Body of pancreas (tissue), 4 donors: ENCODE measurements at regions not wholly inside any gene's neighbourhood (a gene's known extent, or its start where the extent isn't known, plus 50 kb on each side); places are given as distances from the start of the nearest gene placed in this dataset.
A peak's percentile ranks its signal among the peaks of the same experiment; 100 is the strongest.

ENCODE experiments used
- ATAC-seq: fragments of 150-250 bp; one replicate; pipeline ENCODE4 v1.9.1; 2016
- DNase-seq, 4 donors: peaks; one replicate each; pipeline ENCODE4 v3.0.0-alpha.2; 2019
- H3K27ac ChIP-seq, 4 donors: fragments of 200-600 bp; sonication (generic); 1 replicate in 3 of 4; 2 replicates in 1 of 4; pipeline versions ENCODE4 v1.5.1 to v1.6.1; 2016 to 2019; ENCODE audit warnings: mild to moderate bottlenecking in 1 of 4, mixed read lengths in 1 of 4, moderate library complexity in 1 of 4
- H3K27me3 ChIP-seq, 2 donors: fragments of 200-600 bp; sonication (generic); one replicate each; pipeline ENCODE4 v1.6.0; 2016; ENCODE audit warnings: mild to moderate bottlenecking in 1 of 2
- H3K36me3 ChIP-seq, 2 donors: fragments of 200-600 bp; sonication (generic); replicated peaks in 1 of 2; 2 replicates each; pipeline ENCODE4 v1.5.1; 2016; ENCODE audit warnings: low read depth in 2 of 2; ENCODE audit not compliant: insufficient read depth in 1 of 2
- H3K4me1 ChIP-seq: fragments of 200-600 bp; sonication (generic); one replicate; pipeline ENCODE4 v1.6.0; 2016
- H3K4me3 ChIP-seq, 2 donors: fragments of 200-600 bp; sonication (generic); 1 replicate in 1 of 2; 2 replicates in 1 of 2; pipeline ENCODE4 v1.5.1; 2016 to 2019
- H3K9me3 ChIP-seq, 3 donors: fragments of 200-600 bp; sonication (generic); 1 replicate in 2 of 3; 2 replicates in 1 of 3; pipeline ENCODE4 v1.5.1; 2016
- CTCF ChIP-seq, 7 experiments: fragments of 450-650 bp in 4 of 7; fragments of 200-600 bp in 3 of 7; sonication (generic) in 3 of 7; IDR thresholded peaks; one replicate each; pipeline ENCODE4 v1.5.1; 2016 to 2019; ENCODE audit warnings: antibody characterized with exemption in 7 of 7
- POLR2A ChIP-seq, 3 donors: fragments of 450-650 bp; IDR thresholded peaks; one replicate each; pipeline ENCODE4 v1.6.1; 2016; ENCODE audit warnings: antibody characterized with exemption in 3 of 3, mild to moderate bottlenecking in 2 of 3
- WGBS, 2 donors: methylation state at CpG; one replicate each; pipeline ENCODE4 v1.1.5; 2017; 5-methylcytosine and 5-hydroxymethylcytosine counted together
- intact Hi-C: fragments of 100-400 bp; cut with DNase I; formaldehyde crosslinking; loops from one replicate; pipeline ENCODE4 v1.15.1; 2023

- 86 to 87% methylated on average over 7 to 10 of the region's 10 CpGs for WGBS, 2 donors
- no peak overlapping the region for H3K27ac ChIP-seq
Observed at GRCh38 chr10:5584895-5585516, 60.2 kb downstream of the CALML3 start.

GRCh38 chr10:5585517-5586206 is 60.9 kb downstream of the CALML3 start:
- intact Hi-C loops, result no loop called here
- no peak for ATAC-seq

More at GRCh38 chr10:5584895-5585516, 60.2 kb downstream of the CALML3 start:
- no peaks in the 10 kb centered on the region for H3K36me3 ChIP-seq
- DNase-seq (no peak), ATAC-seq (no peak)
- no peak for TF ChIP-seq POLR2A (IDR thresholded peaks at IDR 0.05)
- no peak for TF ChIP-seq CTCF (IDR thresholded peaks at IDR 0.05)
- intact Hi-C loops, result no loop called here
- no peaks in the 10 kb centered on the region for H3K27me3 ChIP-seq
- H3K4me1 ChIP-seq, result peaks cover 8% of the 10 kb centered on the region
- H3K9me3 ChIP-seq, result no peaks in the 10 kb centered on the region
- H3K4me3 ChIP-seq, result no peak overlapping the region

GRCh38 chr10:5587151-5588079 is 62.7 kb downstream of the CALML3 start:
- intact Hi-C loops, result no loop called here
- WGBS, 2 donors, result 73 to 75% methylated on average over 15 to 24 of the region's 25 CpGs
- no peaks in the 10 kb centered on the region for H3K9me3 ChIP-seq
- H3K4me1 ChIP-seq, result peaks cover 8% of the 10 kb centered on the region
- H3K4me3 ChIP-seq, result no peak overlapping the region
- H3K36me3 ChIP-seq, result no peaks in the 10 kb centered on the region
- TF ChIP-seq CTCF (IDR thresholded peaks at IDR 0.05) (no peak), POLR2A (IDR thresholded peaks at IDR 0.05) (no peak)
- no peaks in the 10 kb centered on the region for H3K27me3 ChIP-seq
- no peak for DNase-seq
- H3K27ac ChIP-seq, result no peak overlapping the region
- peak; percentile 9 for ATAC-seq

More at GRCh38 chr10:5585517-5586206, 60.9 kb downstream of the CALML3 start:
- WGBS, 2 donors, result 81 to 83% methylated on average over 7 of the region's 7 CpGs
- H3K36me3 ChIP-seq, result no peaks in the 10 kb centered on the region
- no peak for DNase-seq
- TF ChIP-seq CTCF (IDR thresholded peaks at IDR 0.05) (no peak), POLR2A (IDR thresholded peaks at IDR 0.05) (no peak)
- no peak overlapping the region for H3K27ac ChIP-seq
- peaks cover 8% of the 10 kb centered on the region for H3K4me1 ChIP-seq
- no peaks in the 10 kb centered on the region for H3K9me3 ChIP-seq
- no peaks in the 10 kb centered on the region for H3K27me3 ChIP-seq
- H3K4me3 ChIP-seq, result no peak overlapping the region

GRCh38 chr10:5588080-5588453 is 63.3 kb downstream of the CALML3 start:
- Histone ChIP-seq H3K4me1 (peaks cover 8% of the 10 kb centered on the region), H3K27me3 (no peaks in the 10 kb centered on the region), H3K4me3 (no peak overlapping the region), H3K9me3 (no peaks in the 10 kb centered on the region), H3K27ac (no peak overlapping the region), H3K36me3 (no peaks in the 10 kb centered on the region)
- WGBS, 2 donors, result 90 to 96% methylated on average over 6 of the region's 6 CpGs
- intact Hi-C loops, result no loop called here
- DNase-seq, result no peak
- TF ChIP-seq POLR2A (IDR thresholded peaks at IDR 0.05) (no peak), CTCF (IDR thresholded peaks at IDR 0.05) (no peak)
- ATAC-seq, result no peak
